OCI-LY1 (cell line): ENCODE measurements at regions not wholly inside any gene's neighbourhood (a gene's known extent, or its start where the extent isn't known, plus 50 kb on each side); places are given as distances from the start of the nearest gene placed in this dataset.

Experiments used
- H2AFZ ChIP-seq: fragments of 200-600 bp; sonication (generic), shearing (Covaris generic); 2 replicates; pipeline ENCODE4 v1.6.0; 2014; ENCODE audit warnings: antibody characterized with exemption, mild to moderate bottlenecking, low read length
- H3F3A ChIP-seq: fragments of 200-600 bp; sonication (generic), shearing (Covaris generic); 2 replicates; pipeline ENCODE4 v1.6.0; 2014; ENCODE audit warnings: mild to moderate bottlenecking, antibody characterized with exemption, low read length, moderate library complexity; ENCODE audit not compliant: insufficient read depth
- H3K27ac ChIP-seq: fragments of 200-600 bp; sonication (generic); 2 replicates; pipeline ENCODE4 v1.5.1; 2014; ENCODE audit warnings: low read length, mixed run types, mild to moderate bottlenecking, low read depth; ENCODE audit not compliant: poor library complexity, severe bottlenecking
- H3K27me3 ChIP-seq: fragments of 200-600 bp; sonication (generic); 2 replicates; pipeline ENCODE4 v1.6.0; 2014; ENCODE audit warnings: antibody characterized with exemption, mild to moderate bottlenecking, low read length, moderate library complexity; ENCODE audit not compliant: insufficient read depth
- H3K36me3 ChIP-seq: fragments of 200-600 bp; sonication (generic); 2 replicates; pipeline ENCODE4 v1.6.1; 2014; ENCODE audit warnings: mild to moderate bottlenecking, antibody characterized with exemption, low read length, moderate library complexity, mixed read lengths; ENCODE audit not compliant: insufficient read depth
- H3K4me1 ChIP-seq: fragments of 200-600 bp; sonication (generic); 2 replicates; pipeline ENCODE4 v1.5.1; 2014; ENCODE audit warnings: mild to moderate bottlenecking, low read length, moderate library complexity; ENCODE audit not compliant: insufficient read depth, severe bottlenecking
- H3K4me2 ChIP-seq: fragments of 200-600 bp; sonication (generic), shearing (Covaris generic); 2 replicates; pipeline ENCODE4 v1.6.1; 2014; ENCODE audit warnings: low read length
- H3K4me3 ChIP-seq: fragments of 200-600 bp; sonication (generic); 2 replicates; pipeline ENCODE4 v1.5.1; 2014; ENCODE audit warnings: low read length, low read depth, mild to moderate bottlenecking, mixed read lengths; ENCODE audit not compliant: poor library complexity, severe bottlenecking
- H3K79me2 ChIP-seq: fragments of 200-600 bp; shearing (Covaris generic); 2 replicates; pipeline ENCODE4 v1.6.1; 2016; ENCODE audit warnings: mixed run types, low read length, mixed read lengths; ENCODE audit not compliant: insufficient read depth
- H3K9ac ChIP-seq: fragments of 200-600 bp; sonication (generic), shearing (Covaris generic); 2 replicates; pipeline ENCODE4 v1.6.1; 2014; ENCODE audit warnings: mild to moderate bottlenecking, low read length, mixed read lengths
- H3K9me2 ChIP-seq: fragments of 200-600 bp; sonication (generic), shearing (Covaris generic); 2 replicates; pipeline ENCODE4 v1.6.1; 2014; ENCODE audit warnings: low read depth, mild to moderate bottlenecking, low read length, mixed read lengths
- H3K9me3 ChIP-seq: fragments of 200-600 bp; shearing (Covaris generic); 2 replicates; pipeline ENCODE4 v1.6.1; 2014; ENCODE audit warnings: low read length, mixed read lengths
- H4K20me1 ChIP-seq: fragments of 200-600 bp; sonication (generic), shearing (Covaris generic); 2 replicates; pipeline ENCODE4 v1.6.0; 2016; ENCODE audit warnings: mild to moderate bottlenecking, low read length; ENCODE audit not compliant: insufficient read depth
- EZH2 ChIP-seq: fragments of 200-600 bp; sonication (generic), shearing (Covaris generic); IDR thresholded peaks from 2 replicates; pipeline ENCODE4 v1.8.0; 2017; ENCODE audit warnings: borderline replicate concordance, mixed run types, mild to moderate bottlenecking, antibody characterized with exemption, low read length, moderate library complexity, mixed read lengths
- TF ChIP-seq, protein P1 (sequence below): fragments of 200-600 bp; sonication (generic), shearing (Covaris generic); IDR thresholded peaks from 2 replicates; pipeline ENCODE4 v1.5.1; 2017; ENCODE audit warnings: mild to moderate bottlenecking, antibody characterized with exemption, low read length, moderate library complexity, mixed read lengths

DNA sequence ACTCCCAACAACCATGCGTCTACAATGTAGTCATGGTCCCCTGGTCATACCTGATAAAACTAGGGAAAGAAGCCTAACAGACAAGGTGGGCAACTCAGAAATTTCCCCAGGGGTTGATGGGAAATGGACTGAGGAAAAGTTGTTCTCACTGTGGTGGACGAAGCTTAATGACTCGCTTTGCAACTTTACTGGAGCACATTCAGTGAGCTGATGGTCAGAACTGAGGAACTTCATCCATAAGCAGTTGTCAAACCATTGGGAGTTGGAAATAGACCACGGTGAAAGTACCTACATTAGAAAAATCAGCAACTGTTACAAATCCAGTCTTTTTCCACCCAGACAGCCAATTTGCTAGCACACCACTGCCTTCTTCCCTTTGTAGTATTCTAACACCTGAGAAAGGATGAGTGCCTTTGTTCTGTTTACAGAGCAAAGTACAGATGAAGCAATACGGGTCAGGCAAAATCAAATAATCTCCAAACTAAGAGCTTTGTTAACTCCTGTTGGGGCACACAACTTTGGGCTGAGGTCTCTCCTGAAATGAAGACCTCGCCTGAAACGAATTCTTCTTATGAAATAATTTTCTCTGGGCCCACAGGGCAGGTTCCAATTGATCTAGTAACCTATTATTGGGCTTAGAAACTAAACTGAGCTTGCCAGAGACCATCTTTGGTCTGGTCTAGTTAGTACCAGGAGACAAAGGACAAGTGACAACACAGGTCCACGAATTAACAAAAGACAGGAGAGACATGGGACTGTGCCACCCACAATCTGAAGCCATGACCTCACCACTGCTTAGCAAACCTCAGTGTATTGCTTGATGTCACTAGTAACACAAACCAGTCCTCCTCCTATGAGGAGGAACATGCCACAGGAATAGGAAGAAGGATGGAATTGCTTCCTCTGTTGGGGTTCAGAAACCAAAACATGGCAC lies 58.9 kb upstream of the NFKB1 start:
- TF ChIP-seq EZH2 = no peak
- TF ChIP-seq, protein P1, sequence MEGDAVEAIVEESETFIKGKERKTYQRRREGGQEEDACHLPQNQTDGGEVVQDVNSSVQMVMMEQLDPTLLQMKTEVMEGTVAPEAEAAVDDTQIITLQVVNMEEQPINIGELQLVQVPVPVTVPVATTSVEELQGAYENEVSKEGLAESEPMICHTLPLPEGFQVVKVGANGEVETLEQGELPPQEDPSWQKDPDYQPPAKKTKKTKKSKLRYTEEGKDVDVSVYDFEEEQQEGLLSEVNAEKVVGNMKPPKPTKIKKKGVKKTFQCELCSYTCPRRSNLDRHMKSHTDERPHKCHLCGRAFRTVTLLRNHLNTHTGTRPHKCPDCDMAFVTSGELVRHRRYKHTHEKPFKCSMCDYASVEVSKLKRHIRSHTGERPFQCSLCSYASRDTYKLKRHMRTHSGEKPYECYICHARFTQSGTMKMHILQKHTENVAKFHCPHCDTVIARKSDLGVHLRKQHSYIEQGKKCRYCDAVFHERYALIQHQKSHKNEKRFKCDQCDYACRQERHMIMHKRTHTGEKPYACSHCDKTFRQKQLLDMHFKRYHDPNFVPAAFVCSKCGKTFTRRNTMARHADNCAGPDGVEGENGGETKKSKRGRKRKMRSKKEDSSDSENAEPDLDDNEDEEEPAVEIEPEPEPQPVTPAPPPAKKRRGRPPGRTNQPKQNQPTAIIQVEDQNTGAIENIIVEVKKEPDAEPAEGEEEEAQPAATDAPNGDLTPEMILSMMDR = no peak
- Histone ChIP-seq H3K27me3 (no peaks in the 10 kb centered on the region), H3K27ac (no peak overlapping the region), H2AFZ (no peak overlapping the region), H3K9me3 (no peaks in the 10 kb centered on the region), H3F3A (no peaks in the 10 kb centered on the region), H3K4me2 (no peak overlapping the region), H4K20me1 (no peaks in the 10 kb centered on the region), H3K4me1 (no peaks in the 10 kb centered on the region), H3K9ac (no peak overlapping the region), H3K36me3 (no peaks in the 10 kb centered on the region), H3K9me2 (no peaks in the 10 kb centered on the region), H3K79me2 (no peaks in the 10 kb centered on the region), H3K4me3 (no peak overlapping the region)

DNA sequence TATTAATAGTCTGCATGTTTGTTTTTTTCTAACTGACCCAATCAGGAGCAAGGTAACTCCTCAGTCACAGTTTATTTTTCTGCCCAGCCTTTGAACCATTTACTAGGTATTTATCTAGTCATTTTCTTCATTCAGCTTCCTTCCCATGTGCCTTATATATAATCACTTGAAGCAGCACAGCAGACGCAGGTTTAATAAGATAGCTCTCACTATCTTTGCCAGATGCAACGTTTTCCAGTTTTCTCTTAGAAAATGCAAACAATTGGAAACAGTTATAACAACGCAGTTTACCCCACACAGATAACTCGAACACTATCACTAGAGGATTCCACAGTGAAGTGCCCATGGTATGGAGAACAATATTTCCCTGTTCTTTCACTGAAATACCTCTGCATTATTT lies 56.4 kb upstream of the NFKB1 start:
- no peaks in the 10 kb centered on the region for H3K4me1 ChIP-seq
- H3K27me3 ChIP-seq = no peaks in the 10 kb centered on the region
- H3F3A ChIP-seq = no peaks in the 10 kb centered on the region
- no peak overlapping the region for H3K9ac ChIP-seq
- H2AFZ ChIP-seq = no peak overlapping the region; the same call in 1 of the 2 replicates
- H3K9me2 ChIP-seq = no peaks in the 10 kb centered on the region
- no peaks in the 10 kb centered on the region for H3K79me2 ChIP-seq
- TF ChIP-seq EZH2 = no peak
- no peaks in the 10 kb centered on the region for H4K20me1 ChIP-seq
- H3K9me3 ChIP-seq = no peaks in the 10 kb centered on the region
- no peak overlapping the region for H3K27ac ChIP-seq
- H3K36me3 ChIP-seq = no peaks in the 10 kb centered on the region
- H3K4me3 ChIP-seq = no peak overlapping the region
- no peak overlapping the region for H3K4me2 ChIP-seq

DNA sequence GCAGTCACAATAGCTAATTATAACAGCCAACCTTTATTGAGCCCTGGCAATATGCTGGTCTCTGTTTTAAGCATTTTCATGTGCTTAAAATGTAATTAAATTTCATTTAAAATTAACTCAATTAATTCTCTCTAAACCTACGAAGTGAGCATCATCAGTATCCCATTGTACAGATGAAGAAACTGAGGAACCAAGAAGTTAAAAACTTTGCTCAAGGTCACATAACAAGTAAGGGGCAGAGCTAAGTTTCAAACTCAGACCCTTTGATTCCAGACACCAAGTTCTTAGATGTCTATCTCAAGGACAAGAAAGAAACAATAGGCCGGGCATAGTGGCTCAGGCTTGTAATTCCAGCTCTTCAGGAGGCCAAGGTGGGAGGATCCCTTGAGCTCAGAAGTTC lies 55.9 kb upstream of the NFKB1 start:
- H4K20me1 ChIP-seq = no peaks in the 10 kb centered on the region
- no peak overlapping the region for H2AFZ ChIP-seq
- TF ChIP-seq, protein P1 = no peak
- TF ChIP-seq EZH2 = no peak

More for the DNA sequence above, 55.9 kb upstream of the NFKB1 start:
- Histone ChIP-seq H3K9ac (no peak overlapping the region), H3K9me3 (no peaks in the 10 kb centered on the region), H3K79me2 (no peaks in the 10 kb centered on the region), H3K36me3 (no peaks in the 10 kb centered on the region), H3K27ac (no peak overlapping the region), H3K4me3 (no peak overlapping the region), H3K27me3 (no peaks in the 10 kb centered on the region), H3F3A (no peaks in the 10 kb centered on the region), H3K4me2 (no peak overlapping the region), H3K9me2 (no peaks in the 10 kb centered on the region), H3K4me1 (no peaks in the 10 kb centered on the region)
